RCC 7860 (cell line): ENCODE measurements at regions not wholly inside any gene's neighbourhood (a gene's known extent, or its start where the extent isn't known, plus 50 kb on each side); places are given as distances from the start of the nearest gene placed in this dataset.

Source experiments
- DNase-seq: peaks from one replicate; pipeline ENCODE4 v3.0.0-alpha.2; 2015; ENCODE audit warnings: low spot score
- FAIRE-seq: peaks from 2 replicates; lab custom pipeline; 2012; peaks lifted over from hg19 to GRCh38; lab: Jason Lieb, UNC

DNA sequence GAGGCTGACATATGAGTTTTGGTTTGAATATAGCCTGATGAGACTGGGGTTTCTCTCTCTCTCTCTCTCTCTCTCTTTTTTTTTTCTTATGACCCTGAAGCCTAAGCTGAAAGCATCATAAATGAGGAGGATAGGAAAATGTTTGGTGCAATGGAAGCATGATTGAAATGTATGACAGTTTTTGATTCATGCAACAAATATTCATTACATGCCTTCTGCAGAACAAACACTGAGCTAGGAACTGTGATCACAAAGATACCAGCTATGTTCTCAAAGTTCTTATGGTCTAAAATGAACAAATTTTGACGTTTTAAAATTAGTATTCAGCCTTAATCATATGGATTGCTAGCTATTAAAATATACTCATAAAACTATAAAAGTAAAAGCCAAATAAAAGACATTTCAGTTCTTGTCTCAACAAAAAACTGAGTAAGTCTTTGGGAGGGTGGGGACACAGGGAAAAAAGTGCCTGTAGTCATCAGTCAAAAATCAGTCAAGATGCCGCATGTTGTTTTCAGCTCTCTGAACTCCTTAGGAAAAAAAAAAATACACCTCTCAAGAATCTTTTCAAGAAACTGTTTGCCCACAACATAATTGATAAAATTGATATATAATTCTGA lies 57.2 kb downstream of the NKX6-1 start:
- FAIRE-seq (no peak), DNase-seq (no peak)

- DNase-seq: no peak
- no peak for FAIRE-seq
Observed at GRCh38 chr4:84439996-84440395, 59.1 kb downstream of the NKX6-1 start.

- FAIRE-seq (no peak), DNase-seq (no peak)
Observed at GRCh38 chr4:84436812-84437211, 62.3 kb downstream of the NKX6-1 start.

DNA sequence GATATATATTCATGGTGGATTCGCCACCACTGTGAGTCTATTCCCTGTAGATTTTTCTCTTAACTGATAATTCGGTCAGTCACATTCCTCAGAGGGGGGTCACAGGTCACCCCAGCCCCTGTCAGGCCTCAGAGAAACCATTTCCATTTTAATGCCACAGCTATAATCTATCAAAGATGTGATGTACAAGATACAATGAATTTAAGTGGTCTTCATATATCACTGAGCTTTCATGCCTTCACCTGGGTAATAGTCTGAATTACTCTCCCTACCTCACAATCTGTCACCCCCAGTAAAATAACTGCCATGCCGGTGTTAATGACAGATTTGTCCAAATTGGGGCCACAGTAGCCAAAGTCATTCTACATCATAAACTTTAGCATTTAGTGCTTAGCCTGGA lies 64.7 kb downstream of the NKX6-1 start:
- FAIRE-seq (no peak), DNase-seq (no peak)

DNA sequence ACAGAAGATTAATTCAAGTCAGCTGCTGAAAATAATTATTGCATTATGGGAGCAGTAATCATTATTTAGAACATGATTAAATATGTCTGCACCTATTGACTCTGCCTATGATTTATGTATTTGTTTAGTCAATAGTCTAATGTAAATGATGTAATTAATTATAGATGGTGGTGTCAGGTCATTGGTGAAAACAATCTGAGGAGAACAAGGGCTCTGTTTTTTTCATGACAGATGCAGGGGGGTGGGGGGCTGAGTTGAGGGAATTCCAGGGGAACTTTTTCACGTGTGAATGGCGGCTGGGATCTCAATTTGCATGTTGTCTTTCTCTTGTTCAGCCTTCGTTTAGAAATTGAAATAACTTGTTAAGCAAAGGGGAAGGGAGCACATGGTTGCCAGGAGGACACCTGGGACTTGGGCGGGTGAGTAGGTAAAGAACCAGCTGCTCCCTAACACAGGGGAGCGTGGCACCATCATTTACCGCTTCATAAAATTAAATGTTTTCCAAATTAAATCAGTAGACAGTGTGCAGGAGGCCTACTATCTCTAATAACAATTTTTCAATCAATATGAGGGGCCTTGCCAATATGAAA lies 65.4 kb downstream of the NKX6-1 start:
- DNase-seq (no peak), FAIRE-seq (no peak)

GRCh38 chr4:84432713-84433112 lies 66.4 kb downstream of the NKX6-1 start:
- FAIRE-seq (no peak), DNase-seq (no peak)

DNA sequence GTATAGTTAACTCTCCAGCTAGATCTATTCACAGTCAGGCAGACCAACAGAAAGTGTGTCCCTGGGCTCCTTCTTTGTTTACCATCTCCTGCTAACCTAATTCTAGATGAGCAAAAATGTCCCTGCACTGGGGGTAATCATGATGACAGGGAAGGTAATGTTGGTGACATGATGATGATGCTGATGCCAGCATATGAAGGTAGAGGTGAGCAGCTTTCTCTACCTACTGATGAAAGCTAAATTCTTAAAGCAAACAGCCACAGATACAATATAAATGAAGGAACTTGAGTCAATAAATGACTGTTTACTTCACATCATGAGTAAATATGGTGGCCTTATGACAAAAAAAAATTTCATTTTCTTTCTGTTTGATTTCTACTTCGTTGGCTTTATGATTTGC lies 78.5 kb downstream of the NKX6-1 start:
- DNase-seq: no peak
- FAIRE-seq: no peak

DNA sequence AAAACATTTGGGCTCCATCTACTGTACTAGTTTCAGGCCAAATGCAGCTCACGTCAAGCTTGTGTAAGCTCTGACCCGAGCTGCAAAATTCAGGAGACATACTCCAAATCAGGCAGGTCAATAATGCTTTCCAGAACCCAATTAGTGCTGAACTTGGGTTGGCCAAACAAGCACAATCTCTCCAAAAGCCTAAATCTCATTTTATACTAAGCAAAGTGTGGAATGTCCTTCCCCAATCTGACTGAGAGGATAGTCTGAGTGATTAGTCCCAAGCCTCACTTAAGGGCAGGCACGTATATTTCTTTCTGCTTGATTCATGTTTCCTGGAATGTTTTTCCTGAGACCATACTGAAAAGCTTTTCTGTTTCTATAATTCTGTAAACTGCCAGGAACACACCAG lies 79.9 kb downstream of the NKX6-1 start:
- DNase-seq: no peak
- no peak for FAIRE-seq

- FAIRE-seq: no peak
- no peak for DNase-seq
Observed at GRCh38 chr4:84417997-84418709, 80.9 kb downstream of the NKX6-1 start.

DNA sequence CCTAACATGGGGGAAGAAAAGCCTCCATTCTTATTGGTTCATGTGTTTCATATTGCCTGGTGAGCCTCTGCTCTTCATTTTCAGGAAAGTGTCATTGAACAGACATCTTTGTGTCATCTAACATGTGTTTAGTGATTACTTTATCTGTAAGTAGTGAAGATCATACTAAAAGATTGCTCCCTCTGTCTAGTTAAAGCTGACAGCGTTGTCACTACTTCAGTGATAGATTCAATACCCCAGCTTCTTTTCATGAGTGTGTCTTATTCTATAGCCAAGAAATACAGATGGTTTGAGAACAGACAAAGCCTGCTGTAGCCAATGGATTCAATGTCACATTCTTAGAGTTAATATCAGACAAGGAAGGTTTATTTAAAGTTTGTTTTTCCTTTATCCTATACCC lies 85.1 kb downstream of the NKX6-1 start:
- no peak for DNase-seq
- no peak for FAIRE-seq

GRCh38 chr4:84413480-84413879 lies 85.6 kb downstream of the NKX6-1 start:
- DNase-seq: no peak
- FAIRE-seq: no peak

GRCh38 chr4:84412062-84412461 lies 87.0 kb downstream of the NKX6-1 start:
- DNase-seq (no peak), FAIRE-seq (no peak)

DNA sequence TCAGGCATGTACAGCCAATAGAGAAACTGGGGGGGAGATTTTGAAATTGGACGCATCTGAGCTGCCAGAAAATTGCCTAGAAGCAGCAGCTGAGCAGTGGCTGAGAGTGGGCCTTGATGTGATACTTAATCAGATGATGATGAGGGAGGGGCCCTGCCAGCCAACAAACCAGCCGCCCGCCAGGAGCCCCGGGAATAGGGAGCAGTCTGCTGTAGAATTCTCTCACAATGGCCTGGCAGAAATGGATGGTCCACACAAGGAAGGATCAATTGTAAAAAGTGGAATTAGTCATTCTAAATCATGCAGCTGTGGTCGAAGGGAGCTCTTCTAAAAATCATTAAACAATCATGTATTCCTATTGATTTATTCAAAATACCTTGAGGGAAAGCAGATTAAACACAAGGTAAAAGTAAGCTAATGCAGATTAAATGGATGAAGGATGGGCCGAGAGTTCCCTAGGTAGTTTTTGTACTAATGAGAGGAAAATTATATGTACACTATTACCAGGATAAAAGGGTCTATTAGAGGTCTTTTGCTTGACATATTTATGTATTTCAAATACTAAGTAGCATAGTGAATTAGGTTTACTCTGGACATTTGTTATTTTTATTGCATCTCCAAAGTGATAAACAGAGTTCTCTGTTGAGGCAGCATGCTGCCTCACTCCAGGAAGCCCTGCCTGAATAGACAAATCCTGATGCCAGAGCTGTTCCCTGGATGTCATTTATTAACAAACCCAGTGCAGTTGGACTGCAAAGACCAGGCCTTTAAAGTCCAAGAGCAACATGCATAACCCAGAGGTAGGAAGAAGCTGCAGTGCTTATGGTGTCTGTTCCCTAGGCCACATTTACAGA lies 91.3 kb downstream of the NKX6-1 start:
- FAIRE-seq (no peak), DNase-seq (no peak)

DNA sequence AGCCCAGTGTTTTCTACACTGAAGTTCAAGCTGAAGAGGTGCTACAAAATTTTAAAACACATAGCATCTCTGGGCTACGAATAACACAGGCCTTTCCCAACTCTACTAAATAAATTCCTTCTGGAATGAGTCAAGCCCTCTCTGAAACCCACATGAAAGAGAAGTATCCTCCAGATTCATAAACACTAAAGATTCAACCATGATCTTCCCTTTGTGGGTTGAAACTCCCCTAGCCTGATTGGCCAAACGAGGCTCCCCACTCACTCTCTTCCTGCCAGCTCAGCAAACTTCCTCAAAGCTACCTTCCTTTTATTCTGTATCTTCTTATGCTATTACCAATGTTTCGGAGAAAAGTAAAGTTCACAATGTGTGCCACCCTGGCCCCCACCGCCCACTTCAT lies 95.4 kb downstream of the NKX6-1 start:
- DNase-seq (no peak), FAIRE-seq (no peak)

- DNase-seq (no peak), FAIRE-seq (no peak)
Observed at GRCh38 chr4:84401701-84402306, 97.3 kb downstream of the NKX6-1 start.

DNA sequence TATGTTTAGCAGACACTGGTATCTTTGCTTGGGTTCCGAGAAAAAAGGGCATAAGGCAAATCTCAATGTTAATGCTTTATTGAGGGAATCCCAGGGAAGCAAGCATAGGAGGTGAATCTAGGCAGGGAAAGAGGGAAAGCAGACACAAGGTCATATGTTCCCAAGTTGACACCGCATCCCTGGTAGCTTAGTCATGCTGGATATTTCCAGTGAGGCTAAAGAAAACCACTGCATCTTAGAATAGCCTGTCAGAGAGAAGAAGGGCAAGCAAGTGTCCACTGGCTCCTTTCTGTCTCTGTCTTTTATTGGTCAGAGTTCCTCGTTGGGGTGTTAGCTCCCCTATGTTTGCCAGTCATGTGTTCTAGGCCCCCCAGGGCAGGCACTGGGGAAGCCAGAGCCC lies 104.7 kb downstream of the NKX6-1 start:
- FAIRE-seq: no peak

GRCh38 chr4:84392951-84393590 lies 106.0 kb downstream of the NKX6-1 start:
- FAIRE-seq (no peak), DNase-seq (no peak)

More for the DNA sequence above, 104.7 kb downstream of the NKX6-1 start:
- no peak for DNase-seq

DNA sequence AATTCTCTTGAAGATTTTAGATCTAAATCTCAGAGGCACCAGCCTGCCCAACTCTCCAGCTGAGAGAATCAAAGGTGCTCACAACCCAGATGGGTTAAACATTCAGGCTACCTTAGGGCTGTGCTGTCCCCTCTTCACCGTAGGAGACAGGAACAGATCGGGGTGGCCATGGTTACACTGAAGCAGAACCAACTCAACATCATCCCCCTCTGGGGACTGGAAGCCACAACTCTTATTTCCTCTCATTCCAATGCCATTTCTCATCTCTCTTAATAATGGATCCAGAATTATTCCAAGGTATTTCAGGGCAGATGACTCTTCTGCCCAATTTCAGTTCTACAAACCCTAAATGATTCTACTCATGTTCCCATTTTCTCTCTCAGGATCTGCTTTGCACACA lies 109.7 kb downstream of the NKX6-1 start:
- DNase-seq: peak; percentile 54
- FAIRE-seq: no peak

- no peak for FAIRE-seq
- DNase-seq: no peak
Observed at GRCh38 chr4:84385203-84385602, 113.9 kb downstream of the NKX6-1 start.

DNA sequence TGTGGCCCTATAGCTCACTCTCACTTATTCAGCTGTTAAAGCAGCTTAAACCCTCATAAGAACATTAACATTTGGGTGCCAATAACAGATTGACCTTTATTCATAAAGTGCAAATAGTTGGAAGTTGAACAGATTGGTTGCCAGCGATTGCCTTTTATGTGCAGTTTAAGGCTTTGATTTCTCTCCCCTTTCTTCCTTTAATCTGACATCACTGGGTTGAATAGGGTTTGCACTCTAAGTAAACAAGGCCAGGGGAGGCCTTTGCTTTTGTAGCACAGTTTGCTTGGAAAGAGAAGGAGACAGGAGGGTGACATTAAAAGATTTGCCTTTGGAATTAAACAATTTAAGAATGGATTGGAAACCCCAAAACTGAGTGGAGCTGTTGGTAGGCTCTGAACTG lies 114.3 kb downstream of the NKX6-1 start:
- no peak for DNase-seq
- FAIRE-seq: no peak

DNA sequence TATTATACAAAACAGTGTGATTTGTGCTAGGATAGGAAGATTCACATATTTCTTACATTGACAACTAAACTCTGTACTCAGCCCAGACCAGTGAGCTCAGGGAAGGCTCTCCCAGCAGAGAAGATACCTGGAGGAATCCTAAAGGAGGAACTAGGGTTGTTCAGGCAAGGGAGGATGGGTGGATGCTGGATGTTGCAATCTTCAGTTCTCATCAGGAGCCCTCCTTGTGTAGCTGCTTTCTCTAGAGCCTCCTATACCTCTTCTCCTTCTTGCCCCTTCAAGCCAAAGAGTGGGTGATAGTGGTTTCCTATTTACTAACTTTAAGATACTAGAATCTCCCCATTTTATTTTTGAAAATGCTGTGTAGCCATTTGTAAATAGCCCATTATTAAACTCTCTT lies 117.3 kb downstream of the NKX6-1 start:
- DNase-seq (no peak), FAIRE-seq (no peak)
